Thymus (tissue), 11 donors: ENCODE measurements at regions not wholly inside any gene's neighbourhood (a gene's known extent, or its start where the extent isn't known, plus 50 kb on each side); places are given as distances from the start of the nearest gene placed in this dataset.
"Not testable (repeated sequence)": the region's sequence is repeated elsewhere in the genome, so short reads cannot be mapped to it uniquely, and the experiment has no call there.

ENCODE experiments used
- DNase-seq, 9 donors: peaks; one replicate each; pipeline ENCODE4 v3.0.0-alpha.2; 2013; ENCODE audit warnings: low spot score in 9 of 9, low read depth in 6 of 9, missing footprints in 1 of 9
- H3K27ac ChIP-seq, 2 donors: one replicate each; pipeline ENCODE4 v1.5.1; 2013; ENCODE audit warnings: control low read depth in 1 of 2, low read depth in 1 of 2, low read length in 1 of 2, mild to moderate bottlenecking in 1 of 2, moderate library complexity in 1 of 2
- H3K27me3 ChIP-seq, 2 donors: one replicate each; pipeline ENCODE4 v1.5.1; 2013; ENCODE audit warnings: low read length in 1 of 2; ENCODE audit not compliant: control insufficient read depth in 2 of 2, insufficient read depth in 1 of 2
- H3K36me3 ChIP-seq, 2 donors: one replicate each; pipeline ENCODE4 v1.5.1; 2013; ENCODE audit warnings: low read length in 1 of 2, mild to moderate bottlenecking in 1 of 2, moderate library complexity in 1 of 2; ENCODE audit not compliant: control insufficient read depth in 2 of 2, insufficient read depth in 2 of 2
- H3K4me1 ChIP-seq, 2 donors: one replicate each; pipeline ENCODE4 v1.5.1; 2013; ENCODE audit warnings: low read length in 2 of 2; ENCODE audit not compliant: control insufficient read depth in 2 of 2, insufficient read depth in 2 of 2
- H3K4me3 ChIP-seq, 2 donors: one replicate each; pipeline ENCODE4 v1.5.1; 2013; ENCODE audit warnings: low read length in 2 of 2, control low read depth in 1 of 2, mild to moderate bottlenecking in 1 of 2
- H3K9me3 ChIP-seq, 2 donors: one replicate each; pipeline ENCODE4 v1.5.1; 2013; ENCODE audit warnings: low read length in 1 of 2, mild to moderate bottlenecking in 1 of 2; ENCODE audit not compliant: control insufficient read depth in 2 of 2, insufficient read depth in 1 of 2
- WGBS: extraction: QIAGEN DNeasy Blood & Tissue Kit; methylation state at CpG from one replicate; pipeline ENCODE4 v1.1.7; 2013; 5-methylcytosine and 5-hydroxymethylcytosine counted together
- donor health status: healthy.

DNA sequence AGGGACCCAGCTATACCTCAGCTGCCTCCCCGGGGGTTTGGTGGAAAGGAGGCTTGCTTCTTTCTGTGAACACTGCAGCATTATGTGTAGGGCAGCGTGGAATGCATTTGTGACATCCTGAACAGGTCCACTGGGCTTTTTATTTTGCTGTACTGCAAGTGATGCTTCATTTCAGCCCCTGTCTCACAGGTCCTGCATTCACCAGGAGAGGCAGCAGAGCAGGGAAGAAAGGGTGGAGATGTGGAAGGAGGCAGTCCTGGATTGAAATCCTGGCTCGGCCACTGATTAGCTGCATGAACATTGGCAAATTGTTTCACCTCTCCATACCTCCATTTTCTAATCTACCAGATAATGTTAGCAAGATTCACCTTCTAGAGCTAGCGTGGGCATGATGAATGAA is 77.9 kb upstream of the ZBTB18 start:
- WGBS, result 93% methylated on average over 4 of the region's 4 CpGs
- H3K4me3 ChIP-seq, result no peak overlapping the region
- no peaks in the 10 kb centered on the region for H3K9me3 ChIP-seq
- no peaks in the 10 kb centered on the region for H3K4me1 ChIP-seq
- DNase-seq, result no peak
- H3K36me3 ChIP-seq, result no peaks in the 10 kb centered on the region
- H3K27me3 ChIP-seq, result no peaks in the 10 kb centered on the region
- H3K27ac ChIP-seq, result no peak overlapping the region

DNA sequence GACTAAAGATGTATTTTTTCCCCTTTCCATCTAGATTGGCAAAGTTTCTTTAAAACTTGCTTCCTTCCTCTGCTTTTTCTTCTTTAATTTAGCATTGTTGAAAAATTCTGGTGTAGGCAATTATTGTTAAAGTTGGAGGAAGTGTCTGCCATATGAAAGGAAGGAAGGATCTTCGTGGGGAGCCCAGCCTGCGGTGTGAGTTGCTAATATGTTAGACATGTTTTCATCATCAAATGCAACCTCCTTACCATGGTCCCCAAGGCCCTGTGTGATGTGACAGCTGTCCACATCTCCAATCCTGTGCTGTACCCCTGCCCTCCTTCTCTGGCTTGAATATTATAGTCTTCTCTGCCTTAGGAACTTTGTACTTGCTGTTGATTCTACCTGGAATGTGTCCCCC is 81.0 kb upstream of the ZBTB18 start:
- H3K9me3 ChIP-seq, result no peaks in the 10 kb centered on the region
- WGBS, result 25% methylated on average over 2 of the region's 2 CpGs
- no peaks in the 10 kb centered on the region for H3K27me3 ChIP-seq
- H3K27ac ChIP-seq, result no peak overlapping the region
- H3K4me3 ChIP-seq, result no peak overlapping the region
- no peaks in the 10 kb centered on the region for H3K4me1 ChIP-seq
- H3K36me3 ChIP-seq, result no peaks in the 10 kb centered on the region
- no peak for DNase-seq

DNA sequence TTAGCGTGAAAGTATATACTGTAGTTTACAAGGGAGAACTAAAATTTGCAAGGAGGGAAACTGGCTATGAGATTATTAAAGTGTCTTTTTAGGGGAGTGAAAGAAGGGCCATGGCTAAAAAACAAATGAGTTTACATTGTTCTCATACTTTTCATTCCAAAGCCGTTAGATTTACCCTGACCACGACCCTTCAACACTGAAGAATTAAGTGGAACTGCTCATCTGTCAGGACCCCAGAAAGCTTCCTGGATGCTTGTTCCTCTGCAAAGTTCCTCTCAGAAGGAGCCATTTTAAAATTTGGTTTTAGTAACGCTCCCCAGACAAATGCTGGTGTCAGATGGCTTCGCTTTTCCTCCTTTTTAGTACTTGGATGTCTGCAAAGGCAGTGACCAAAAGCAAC is 82.7 kb upstream of the ZBTB18 start:
- no peaks in the 10 kb centered on the region for H3K4me1 ChIP-seq
- DNase-seq, result no peak
- no peaks in the 10 kb centered on the region for H3K9me3 ChIP-seq
- 81% methylated on average over 5 of the region's 5 CpGs for WGBS
- H3K36me3 ChIP-seq, result no peaks in the 10 kb centered on the region
- H3K4me3 ChIP-seq, result no peak overlapping the region
- no peaks in the 10 kb centered on the region for H3K27me3 ChIP-seq
- H3K27ac ChIP-seq, result no peak overlapping the region

DNA sequence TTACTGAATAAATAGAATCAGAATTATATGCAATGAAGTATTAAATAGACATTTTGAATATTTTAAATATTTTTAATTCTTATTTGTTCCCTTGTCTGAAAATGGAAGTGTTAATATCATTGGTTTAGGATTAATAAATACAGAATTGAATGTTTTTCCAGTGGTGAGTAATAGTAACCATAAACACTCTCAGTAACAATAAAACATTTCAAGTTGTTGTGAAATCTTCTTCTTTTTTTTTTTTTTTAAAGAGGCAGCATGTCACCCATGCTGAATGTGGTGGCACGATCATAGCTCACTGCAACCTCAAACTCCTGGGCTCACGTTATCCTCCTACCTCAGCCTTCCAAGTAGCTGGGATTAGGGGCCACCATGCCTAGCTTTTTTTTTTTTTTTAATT is 86.2 kb upstream of the ZBTB18 start:
- 97% methylated on average over 2 of the region's 2 CpGs for WGBS
- Histone ChIP-seq H3K9me3 (no peaks in the 10 kb centered on the region), H3K4me1 (no peaks in the 10 kb centered on the region), H3K27ac (no peak overlapping the region), H3K36me3 (no peaks in the 10 kb centered on the region), H3K4me3 (no peak overlapping the region), H3K27me3 (no peaks in the 10 kb centered on the region)
- DNase-seq, result no peak

DNA sequence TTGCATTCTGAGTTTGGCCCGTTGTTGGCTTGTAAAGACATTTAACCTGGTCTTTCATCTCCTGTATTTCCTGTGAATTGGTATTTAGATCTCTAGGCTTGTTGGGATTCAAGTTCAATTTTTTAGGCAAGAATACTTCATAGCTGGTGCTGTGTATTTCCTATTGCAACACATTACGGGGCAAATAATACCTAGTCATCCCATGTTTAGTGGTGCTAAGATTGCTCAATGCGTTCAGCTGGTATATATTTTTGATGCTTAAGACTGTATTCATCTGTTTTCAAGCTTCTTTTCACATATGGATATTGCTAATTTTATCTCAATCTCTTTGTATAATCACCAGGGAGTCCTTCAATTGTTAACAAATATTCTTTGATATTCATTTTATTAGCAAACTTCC is 87.5 kb upstream of the ZBTB18 start:
- Histone ChIP-seq H3K4me1 (no peaks in the 10 kb centered on the region), H3K36me3 (no peaks in the 10 kb centered on the region), H3K27me3 (no peaks in the 10 kb centered on the region), H3K9me3 (no peaks in the 10 kb centered on the region), H3K27ac (no peak overlapping the region), H3K4me3 (no peak overlapping the region)
- DNase-seq, result no peak
- WGBS, result 90% methylated on average over 3 of the region's 3 CpGs

DNA sequence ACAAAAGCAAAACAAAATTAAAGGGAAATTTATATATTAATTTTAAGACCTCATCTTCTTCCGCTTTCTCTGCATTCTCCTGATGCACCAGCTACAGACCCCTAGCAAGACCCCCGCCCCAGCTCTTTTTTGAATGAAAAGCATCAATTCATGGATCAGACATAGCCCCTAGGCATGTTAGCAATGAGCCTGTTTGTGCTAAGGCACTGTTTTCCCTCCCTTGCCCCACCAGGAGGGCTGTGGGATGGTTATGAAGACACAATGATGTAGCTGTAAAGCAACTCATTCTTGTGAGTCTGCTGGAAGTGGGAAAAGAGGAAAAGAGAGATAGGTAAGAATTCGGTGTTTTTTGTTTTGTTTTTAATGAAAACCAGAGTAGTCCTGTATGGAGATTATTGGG is 88.5 kb upstream of the ZBTB18 start:
- H3K27ac ChIP-seq, result no peak overlapping the region
- no peaks in the 10 kb centered on the region for H3K4me1 ChIP-seq
- H3K36me3 ChIP-seq, result no peaks in the 10 kb centered on the region
- H3K4me3 ChIP-seq, result no peak overlapping the region
- no peaks in the 10 kb centered on the region for H3K9me3 ChIP-seq
- 96% methylated on average over 3 of the region's 3 CpGs for WGBS
- no peaks in the 10 kb centered on the region for H3K27me3 ChIP-seq
- DNase-seq, result no peak

DNA sequence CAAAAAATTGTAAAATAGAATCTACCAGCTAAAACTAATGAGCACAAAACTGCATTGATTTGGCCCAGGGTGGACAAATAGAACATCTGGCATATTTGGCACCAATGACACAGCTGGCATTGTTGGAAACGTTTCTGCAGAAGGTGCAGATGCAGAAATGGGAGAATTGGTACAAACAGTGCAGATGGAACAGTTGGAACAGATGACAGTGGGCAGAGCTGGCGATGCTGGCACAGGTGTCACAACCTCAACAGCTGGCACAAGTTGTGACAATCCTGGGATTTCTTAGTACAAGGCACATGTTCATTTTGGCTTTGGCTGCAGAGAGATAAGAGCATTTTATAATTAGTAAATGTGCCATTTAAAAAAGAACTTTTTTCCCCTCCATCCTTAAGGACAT is 91.1 kb upstream of the ZBTB18 start:
- H3K27ac ChIP-seq, result no peak overlapping the region
- H3K9me3 ChIP-seq, result no peaks in the 10 kb centered on the region
- DNase-seq, result no peak
- H3K4me1 ChIP-seq, result no peaks in the 10 kb centered on the region
- no peaks in the 10 kb centered on the region for H3K27me3 ChIP-seq
- H3K4me3 ChIP-seq, result no peak overlapping the region
- H3K36me3 ChIP-seq, result no peaks in the 10 kb centered on the region
- WGBS, result 42% methylated on average over 2 of the region's 2 CpGs

DNA sequence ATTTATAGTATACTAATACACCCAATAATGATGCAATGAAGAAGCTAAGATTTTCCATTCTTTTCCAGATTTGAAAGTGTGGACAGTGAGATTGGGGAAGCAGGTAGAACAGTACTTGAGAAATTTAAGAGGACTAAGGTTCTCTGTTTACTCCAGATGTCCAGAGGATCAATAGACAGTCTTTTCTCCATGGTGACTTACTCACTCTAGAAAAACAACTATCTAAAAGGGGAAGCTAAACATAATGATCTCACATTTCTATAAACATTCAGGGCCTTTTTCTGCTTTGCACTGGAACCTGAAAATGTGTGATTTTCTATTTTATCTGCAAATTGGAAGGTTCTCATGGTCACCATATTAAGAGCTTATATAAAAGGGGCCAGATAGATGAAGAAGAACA is 93.9 kb upstream of the ZBTB18 start:
- Histone ChIP-seq H3K9me3 (no peaks in the 10 kb centered on the region), H3K27ac (no peak overlapping the region), H3K4me1 (no peaks in the 10 kb centered on the region), H3K27me3 (peaks cover 0 to 4% of the 10 kb centered on the region in 2 donors), H3K4me3 (no peak overlapping the region), H3K36me3 (no peaks in the 10 kb centered on the region)
- DNase-seq, result no peak

DNA sequence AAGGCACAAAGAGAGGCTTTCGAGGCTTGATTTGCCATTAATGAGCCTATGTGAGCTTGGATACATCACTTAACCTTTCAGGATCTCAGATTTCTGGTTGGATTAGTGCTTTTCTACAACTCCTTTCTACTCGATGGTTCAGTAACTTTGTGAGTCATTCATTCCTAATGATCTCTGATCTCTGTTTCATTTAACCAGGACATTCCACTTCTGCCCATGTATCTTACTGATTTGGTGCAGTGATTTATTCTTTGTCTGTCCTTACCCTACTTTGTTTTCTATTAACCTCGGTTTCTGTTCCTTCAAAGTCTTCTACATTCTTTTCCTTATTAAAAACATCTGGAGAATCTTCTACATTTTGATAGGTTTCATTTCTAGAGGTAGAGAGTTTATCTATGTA is 94.6 kb upstream of the ZBTB18 start:
- H3K27me3 ChIP-seq, result peaks cover 0 to 4% of the 10 kb centered on the region in 2 donors

DNA sequence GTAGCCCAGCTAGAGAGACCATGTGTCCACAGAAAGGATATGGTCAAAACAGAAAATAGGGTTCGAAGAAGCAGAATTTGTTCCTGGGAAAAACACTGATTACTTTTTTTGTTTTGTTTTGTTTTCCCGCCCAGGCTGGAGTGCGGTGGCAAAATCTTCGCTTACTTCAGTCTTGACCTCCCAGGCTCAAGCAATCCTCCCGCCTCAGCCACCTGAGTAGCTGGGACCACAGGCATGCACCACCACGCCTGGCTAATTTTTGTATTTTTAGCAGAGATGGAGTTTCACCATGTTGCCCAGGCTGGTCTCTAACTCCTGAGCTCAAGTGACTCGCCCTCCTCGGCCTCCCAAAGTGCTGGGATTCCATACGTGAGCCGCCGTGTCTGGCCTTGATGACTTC is 99.9 kb upstream of the ZBTB18 start:
- not testable (repeated sequence) for H3K4me3 ChIP-seq, DNase-seq, H3K27ac ChIP-seq, H3K27me3 ChIP-seq, H3K9me3 ChIP-seq, H3K36me3 ChIP-seq, H3K4me1 ChIP-seq
- WGBS, result 97% methylated on average over 11 of the region's 11 CpGs

More for the DNA sequence above, 94.6 kb upstream of the ZBTB18 start:
- DNase-seq, result no peak
- H3K4me1 ChIP-seq, result no peaks in the 10 kb centered on the region
- H3K36me3 ChIP-seq, result no peaks in the 10 kb centered on the region
- no peak overlapping the region for H3K4me3 ChIP-seq
- H3K9me3 ChIP-seq, result no peaks in the 10 kb centered on the region
- 96% methylated on average over 3 of the region's 3 CpGs for WGBS
- H3K27ac ChIP-seq, result no peak overlapping the region
